ENCODE measurements at regions not wholly inside any gene's neighbourhood (a gene's known extent, or its start where the extent isn't known, plus 50 kb on each side); places are given as distances from the start of the nearest gene placed in this dataset.

GRCh38 chr10:107767185-107767584 is 602.7 kb upstream of the SORCS1 start (continued):
- TF ChIP-seq CHD7 (IDR thresholded peaks at IDR 0.05; ENCODE audit: insufficient replicate concordance, low read length) (no peak), BRCA1 (IDR thresholded peaks at IDR 0.05; ENCODE audit: low read depth, low read length) (no peak), EGR1 (IDR thresholded peaks at IDR 0.05; ENCODE audit: borderline replicate concordance, low read depth, low read length) (no peak), RFX5 (IDR thresholded peaks at IDR 0.05; ENCODE audit: borderline replicate concordance, low read depth, low read length) (no peak), CBX8 (IDR thresholded peaks at IDR 0.05; ENCODE audit: borderline replicate concordance, low read depth, low read length) (no peak), JUN (IDR thresholded peaks at IDR 0.05; ENCODE audit: low read depth, low read length) (no peak), RBBP5 (IDR thresholded peaks at IDR 0.05; ENCODE audit: borderline replicate concordance, low read depth, low read length) (no peak), GABPA (IDR thresholded peaks at IDR 0.05; ENCODE audit: borderline replicate concordance, insufficient read depth, low read length) (no peak), BCL11A (IDR thresholded peaks at IDR 0.05; ENCODE audit: low read depth in 2 of 2, low read length in 2 of 2) (no peak), ATF2 (IDR thresholded peaks at IDR 0.05; ENCODE audit: low read length) (no peak)
